Esophagus mucosa (tissue), 1 donor: ENCODE measurements at regions not wholly inside any gene's neighbourhood (a gene's known extent, or its start where the extent isn't known, plus 50 kb on each side); places are given as distances from the start of the nearest gene placed in this dataset.
"Not testable (repeated sequence)": the region's sequence is repeated elsewhere in the genome, so short reads cannot be mapped to it uniquely, and the experiment has no call there.

Source experiments
- ATAC-seq: fragments of 200-7000 bp; cut with Tn5 transposase; one replicate; pipeline ENCODE4 v1.9.1; 2020
- donor health status: DM: yes; HTN: yes; CAD: no.

DNA sequence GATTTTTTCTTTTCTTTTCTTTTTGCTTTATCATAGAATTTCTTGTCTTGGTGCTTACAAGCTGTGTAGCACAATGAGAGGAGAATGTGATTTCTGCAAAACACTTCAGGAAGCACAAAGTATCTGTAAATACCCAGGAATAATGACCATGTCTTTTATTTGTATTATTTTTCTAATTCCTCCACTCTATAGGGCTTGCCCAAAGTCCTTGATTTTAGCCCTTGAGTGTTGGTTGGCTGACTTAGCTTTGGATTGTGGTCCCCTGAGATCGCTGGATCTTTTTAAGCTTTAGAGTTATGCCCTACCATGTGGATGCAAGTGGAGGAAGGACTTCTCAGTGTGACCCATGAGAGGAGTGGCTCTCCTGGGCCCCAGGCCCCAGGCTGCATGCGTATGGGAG, 52.2 kb downstream of the HOXC4 start:
- ATAC-seq, result not testable (repeated sequence)

DNA sequence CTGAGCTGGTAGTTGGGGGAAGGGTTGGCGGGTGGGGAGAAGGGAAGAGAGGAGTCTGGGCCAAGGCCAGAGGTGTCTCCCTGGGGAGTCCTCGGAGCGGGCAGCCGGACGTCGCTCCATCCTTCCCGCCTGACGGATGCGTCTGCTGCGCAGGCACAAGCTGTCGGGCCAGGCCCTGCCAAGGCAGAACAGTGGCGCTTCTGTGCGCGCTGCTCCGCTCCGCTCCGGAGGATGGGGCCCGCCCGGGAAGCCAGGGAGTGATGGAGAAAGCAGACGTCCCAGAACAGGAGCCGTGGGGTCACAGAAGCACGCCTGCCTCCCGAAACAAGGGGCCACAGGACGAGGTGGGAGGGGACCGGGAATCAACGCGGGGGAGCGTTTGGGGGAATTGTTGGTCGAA, 52.6 kb downstream of the HOXC4 start:
- not testable (repeated sequence) for ATAC-seq

- ATAC-seq, result not testable (repeated sequence)
Measured at GRCh38 chr12:54106803-54107579, 53.4 kb downstream of the HOXC4 start.

- not testable (repeated sequence) for ATAC-seq
Measured at GRCh38 chr12:54112336-54112735, 58.7 kb downstream of the HOXC4 start.

DNA sequence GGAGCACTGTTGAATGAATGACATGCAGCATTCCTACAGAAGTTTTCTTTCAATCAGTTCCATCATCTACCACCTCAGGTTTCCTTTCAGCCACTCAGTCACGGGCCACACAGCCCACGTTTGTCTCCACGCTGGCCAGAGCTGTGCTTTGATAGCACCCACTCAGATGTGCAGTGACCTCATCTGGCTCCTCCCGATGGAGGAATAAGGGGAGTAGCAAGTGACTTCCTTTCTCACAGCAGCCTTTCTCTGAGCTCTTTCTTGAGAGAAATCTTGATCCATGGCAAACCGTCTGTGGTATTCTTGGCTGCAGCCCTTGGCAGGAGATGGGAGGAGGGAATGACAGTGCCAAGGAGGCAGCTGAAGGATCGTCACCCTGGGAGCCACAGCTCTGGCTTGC, 62.4 kb downstream of the HOXC4 start:
- ATAC-seq, result not testable (repeated sequence)

GRCh38 chr12:54117392-54117791, 63.8 kb downstream of the HOXC4 start:
- ATAC-seq, result not testable (repeated sequence)

DNA sequence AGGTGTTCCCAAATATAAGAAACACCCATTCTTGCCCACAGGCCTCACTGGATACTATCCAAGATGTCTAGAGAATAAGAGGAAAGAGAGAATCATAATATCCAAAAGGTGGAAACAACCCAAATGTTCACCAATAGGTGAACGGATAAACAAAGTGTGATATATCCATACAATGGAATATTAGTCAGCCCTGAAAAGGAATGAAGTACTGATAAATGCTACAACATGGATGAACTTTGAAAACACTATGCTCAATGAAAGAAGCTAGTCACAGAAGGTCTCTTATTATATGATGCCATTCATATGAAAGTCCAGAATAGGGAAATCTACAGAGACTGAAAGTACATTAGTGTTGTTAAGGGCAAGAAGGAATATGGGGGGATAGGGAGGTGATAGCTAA, 65.4 kb downstream of the HOXC4 start:
- ATAC-seq, result not testable (repeated sequence)

DNA sequence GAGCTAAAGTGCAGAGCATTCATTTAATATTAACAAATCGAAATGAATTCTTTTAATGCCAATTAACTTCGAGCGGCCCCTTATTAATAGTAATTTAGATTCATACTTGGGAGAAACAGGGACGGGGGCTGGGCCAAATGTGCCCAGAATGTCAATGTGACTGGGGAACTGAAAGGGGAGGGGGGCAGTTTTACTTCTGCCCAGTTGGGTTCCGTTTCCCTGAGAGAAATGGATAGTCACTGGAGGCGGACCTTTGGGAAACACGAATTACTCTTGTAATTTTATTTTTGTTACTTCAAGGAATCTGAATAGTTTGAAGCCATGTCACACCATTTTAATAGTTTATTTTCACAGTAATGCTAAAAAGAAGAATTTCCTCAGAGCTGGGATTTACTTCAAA, 64.8 kb downstream of the SMUG1 start:
- not testable (repeated sequence) for ATAC-seq

DNA sequence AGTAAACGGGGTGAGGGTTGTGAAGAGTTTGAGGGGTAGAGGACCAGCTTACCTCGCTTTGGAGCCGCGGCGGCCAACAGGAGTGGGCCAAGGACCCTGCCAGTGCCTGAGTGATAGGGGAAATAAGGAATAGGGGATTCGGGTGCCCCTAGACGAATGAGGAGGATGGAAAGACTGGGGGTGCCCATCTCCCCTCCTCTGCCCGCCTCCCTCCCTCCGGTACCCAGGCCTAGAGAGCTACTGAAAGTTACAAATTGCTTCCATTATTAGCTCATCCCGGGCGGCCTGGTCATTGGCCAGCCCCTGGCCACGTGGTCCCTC, 63.1 kb downstream of the SMUG1 start:
- peak; percentile 17 for ATAC-seq

DNA sequence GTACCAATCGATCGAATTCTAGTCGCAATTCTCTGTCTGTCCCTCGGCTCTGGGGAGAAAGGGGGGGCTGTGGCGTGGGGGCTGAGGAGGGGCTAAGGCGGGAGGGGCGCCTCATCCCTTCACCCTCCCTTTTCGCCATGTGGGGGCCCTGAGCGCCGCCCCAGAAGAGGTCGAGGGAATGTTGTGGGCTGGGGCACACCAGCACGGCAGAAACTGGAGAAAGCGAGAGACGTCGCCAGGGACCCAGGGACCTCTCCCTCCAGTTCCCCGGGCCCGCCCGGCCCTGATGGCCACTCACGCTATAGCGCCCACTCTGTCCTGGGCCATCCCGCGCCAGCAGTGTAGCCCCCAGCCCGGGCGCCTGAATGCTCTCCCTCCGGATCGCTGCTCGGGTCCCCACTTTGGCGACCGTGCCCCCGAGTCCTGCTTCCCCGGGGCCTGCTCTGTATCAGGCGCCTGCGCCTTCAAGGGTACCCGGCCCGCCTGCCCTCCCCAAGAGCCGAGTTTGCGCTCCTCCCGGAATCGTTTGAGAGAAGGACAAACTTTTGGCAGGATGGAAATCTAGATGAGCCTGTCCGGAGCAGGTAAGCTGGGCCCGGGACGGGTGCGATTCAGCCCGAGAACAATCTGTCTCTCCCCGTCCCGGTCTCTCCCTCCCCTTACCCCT, 62.6 kb downstream of the SMUG1 start:
- peak; percentile 55 for ATAC-seq

GRCh38 chr12:54126696-54127537, 61.9 kb downstream of the SMUG1 start:
- peak; percentile 85 for ATAC-seq

DNA sequence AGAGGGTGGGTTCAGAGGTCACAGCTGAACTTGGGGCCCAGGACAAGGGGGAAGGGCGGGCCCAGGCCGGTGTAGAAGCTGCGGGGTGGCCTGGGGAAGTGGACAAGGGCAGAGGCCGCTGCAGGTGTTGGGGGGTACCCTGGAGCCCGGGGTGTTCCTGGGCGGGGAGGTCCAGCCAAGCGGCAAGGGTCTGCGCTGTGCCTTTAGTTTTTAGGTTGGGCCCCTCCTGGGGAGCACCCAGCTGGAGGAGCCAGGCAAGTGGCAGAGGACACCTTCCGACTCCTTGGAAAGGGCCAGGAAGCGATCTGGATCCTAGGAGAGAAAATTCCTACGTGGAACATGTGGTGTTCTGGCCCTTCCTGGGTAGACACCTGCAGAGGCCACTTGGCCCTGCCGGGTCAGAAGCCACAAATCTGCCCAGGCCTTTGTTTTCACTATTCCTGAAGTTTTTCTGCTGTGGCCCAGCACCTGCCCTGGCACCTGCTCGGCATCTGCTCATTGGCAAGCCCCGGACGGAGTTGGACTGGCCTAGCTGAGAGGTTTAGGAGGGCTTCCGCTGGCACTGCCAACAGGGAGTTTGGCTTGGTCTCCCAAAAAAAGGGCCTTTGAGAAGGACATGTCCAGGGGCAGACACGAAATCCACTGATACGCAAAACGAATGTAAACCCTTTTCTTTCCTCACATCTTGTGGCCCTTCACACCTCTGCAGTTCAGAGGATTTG, 61.1 kb downstream of the SMUG1 start:
- ATAC-seq, result peak; percentile 25

DNA sequence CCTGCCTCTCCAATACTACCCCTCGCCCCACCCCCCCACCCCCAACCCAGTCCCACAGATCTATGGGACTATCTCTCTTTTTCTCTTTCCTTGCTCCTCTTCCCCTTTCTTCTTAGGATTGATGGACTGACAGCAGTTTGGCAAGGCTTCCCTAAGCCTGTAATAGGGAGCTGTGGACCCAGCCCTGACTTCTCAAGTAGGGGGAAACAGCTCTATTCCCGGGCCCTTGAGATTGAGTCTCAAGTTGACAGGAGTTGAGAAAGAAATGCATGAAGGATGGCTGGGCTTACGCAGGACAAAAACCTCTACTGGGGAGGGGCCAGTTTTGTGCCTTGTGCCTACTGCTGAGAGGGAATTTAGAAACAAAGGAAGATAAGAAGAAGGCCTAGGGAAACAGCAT, 60.4 kb downstream of the SMUG1 start:
- ATAC-seq, result no peak

- no peak for ATAC-seq
Measured at GRCh38 chr12:54129028-54129903, 59.5 kb downstream of the SMUG1 start.
